IMR-90 (cell line): ENCODE measurements at regions not wholly inside any gene's neighbourhood (a gene's known extent, or its start where the extent isn't known, plus 50 kb on each side); places are given as distances from the start of the nearest gene placed in this dataset.

Source experiments
- ATAC-seq: fragments of 200-7000 bp; cut with Tn5 transposase; 2 replicates; pipeline ENCODE4 v1.9.1; 2020; ENCODE audit warnings: low read depth, mild to moderate bottlenecking, moderate library complexity
- BruUV-seq: library from RNA; stranded (reverse); fragments of 400-500 nt; replicated peaks from 2 replicates; lab custom pipeline; 2021; lab: Mats Ljungman, UMichigan
- CTCF ChIA-PET: fragments of 300-600 bp; formaldehyde crosslinking; extraction: SDS; loops from one replicate; lab custom pipeline; 2021; ENCODE audit warnings: antibody characterized with exemption; lab: Yijun Ruan, JAX
- POLR2A ChIA-PET: fragments of 300-600 bp; sonication (Branson Sonifier 250); formaldehyde crosslinking; loops from one replicate; lab custom pipeline; 2022; ENCODE audit warnings: antibody characterized with exemption; ENCODE audit not compliant: unreplicated experiment; lab: Charles Lee
- DNase-seq: peaks from one replicate; pipeline ENCODE4 v3.0.0; 2013
- H2AFZ ChIP-seq: replicated peaks from 2 replicates; pipeline ENCODE3; 2013; ENCODE audit warnings: low read length, mild to moderate bottlenecking; ENCODE audit not compliant: poor library complexity
- H2AK5ac ChIP-seq: 2 replicates; pipeline ENCODE4 v1.6.1; 2013; ENCODE audit warnings: low read depth, low read length, inconsistent platforms
- H2AK9ac ChIP-seq: replicated peaks from 2 replicates; pipeline ENCODE3; 2013; ENCODE audit warnings: mild to moderate bottlenecking, low read depth, low read length, moderate library complexity; ENCODE audit not compliant: poor library complexity
- H2BK120ac ChIP-seq: 2 replicates; pipeline ENCODE4 v1.6.1; 2013; ENCODE audit warnings: low read depth, low read length, inconsistent platforms
- H2BK15ac ChIP-seq: 3 replicates; pipeline ENCODE4 v1.6.1; 2013; ENCODE audit warnings: low read depth, low read length, inconsistent platforms
- H2BK20ac ChIP-seq: 2 replicates; pipeline ENCODE4 v1.6.1; 2013; ENCODE audit warnings: low read depth, mild to moderate bottlenecking, inconsistent platforms, low read length, moderate library complexity
- H2BK5ac ChIP-seq: 2 replicates; pipeline ENCODE4 v1.6.1; 2013; ENCODE audit warnings: mild to moderate bottlenecking, low read depth, low read length, inconsistent platforms; ENCODE audit not compliant: poor library complexity, severe bottlenecking
- H3K14ac ChIP-seq: replicated peaks from 2 replicates; pipeline ENCODE4 v1.6.1; 2013; ENCODE audit warnings: low read depth, low read length, inconsistent platforms
- H3K18ac ChIP-seq: 2 replicates; pipeline ENCODE4 v1.6.1; 2013; ENCODE audit warnings: low read depth, low read length, control low read depth
- H3K23ac ChIP-seq: 2 replicates; pipeline ENCODE4 v1.6.1; 2013; ENCODE audit warnings: low read depth, low read length, inconsistent platforms
- H3K27ac ChIP-seq: 2 replicates; pipeline ENCODE4 v1.5.1; 2013; ENCODE audit warnings: mild to moderate bottlenecking, control low read depth, low read length; ENCODE audit not compliant: insufficient read depth
- H3K27me3 ChIP-seq: 2 replicates; pipeline ENCODE4 v1.6.1; 2013; ENCODE audit warnings: low read length; ENCODE audit not compliant: control insufficient read depth, insufficient read depth
- H3K36me3 ChIP-seq: 2 replicates; pipeline ENCODE4 v1.6.1; 2013; ENCODE audit warnings: low read length, mixed read lengths; ENCODE audit not compliant: control insufficient read depth, insufficient read depth
- H3K4ac ChIP-seq: 2 replicates; pipeline ENCODE4 v1.6.1; 2013; ENCODE audit warnings: low read depth, low read length, inconsistent platforms
- H3K4me1 ChIP-seq: 2 replicates; pipeline ENCODE4 v1.6.1; 2013; ENCODE audit warnings: low read length, mixed read lengths; ENCODE audit not compliant: control insufficient read depth, insufficient read depth
- H3K4me2 ChIP-seq: 2 replicates; pipeline ENCODE4 v1.6.1; 2013; ENCODE audit warnings: low read depth, mild to moderate bottlenecking, control low read depth, low read length, moderate library complexity
- H3K4me3 ChIP-seq: 2 replicates; pipeline ENCODE4 v1.5.1; 2013; ENCODE audit warnings: low read depth, mild to moderate bottlenecking, control low read depth, low read length, moderate library complexity; ENCODE audit not compliant: insufficient read depth
- H3K56ac ChIP-seq: 2 replicates; pipeline ENCODE4 v1.6.1; 2013; ENCODE audit warnings: low read length, inconsistent platforms; ENCODE audit not compliant: insufficient read depth; ENCODE audit errors: extremely low read depth
- H3K79me1 ChIP-seq, 2 experiments: 2 replicates each; pipeline ENCODE4 v1.6.1; 2013; ENCODE audit warnings: low read length in 2 of 2, inconsistent platforms in 1 of 2, low read depth in 1 of 2
- H3K9ac ChIP-seq: 2 replicates; pipeline ENCODE4 v1.6.1; 2013; ENCODE audit warnings: low read depth, low read length, control low read depth
- H3K9me1 ChIP-seq: 2 replicates; pipeline ENCODE4 v1.6.1; 2013; ENCODE audit warnings: low read length, inconsistent platforms; ENCODE audit not compliant: insufficient read depth
- H3K9me3 ChIP-seq: 2 replicates; pipeline ENCODE4 v1.6.1; 2013; ENCODE audit warnings: low read length; ENCODE audit not compliant: control insufficient read depth, insufficient read depth
- H4K20me1 ChIP-seq: 2 replicates; pipeline ENCODE4 v1.6.1; 2013; ENCODE audit warnings: low read length, inconsistent platforms; ENCODE audit not compliant: insufficient read depth
- H4K5ac ChIP-seq: 2 replicates; pipeline ENCODE4 v1.6.1; 2013; ENCODE audit warnings: mild to moderate bottlenecking, low read depth, low read length, control low read depth
- H4K8ac ChIP-seq, 2 experiments: 2 replicates each; pipeline ENCODE4 v1.6.1; 2013; ENCODE audit warnings: low read depth in 2 of 2, low read length in 2 of 2, control low read depth in 1 of 2, inconsistent platforms in 1 of 2
- H4K91ac ChIP-seq: 2 replicates; pipeline ENCODE4 v1.6.1; 2013; ENCODE audit warnings: low read depth, low read length, inconsistent platforms; ENCODE audit not compliant: insufficient read depth
- CEBPB ChIP-seq: IDR thresholded peaks from 2 replicates; pipeline ENCODE4 v1.6.1; 2012; ENCODE audit warnings: low read depth, low read length, improper control_type of control experiment
- CTCF ChIP-seq: conservative IDR thresholded peaks from 2 replicates; pipeline ENCODE4 v1.5.1; 2012; ENCODE audit warnings: mild to moderate bottlenecking, low read depth, low read length, improper control_type of control experiment
- ELK1 ChIP-seq: fragments of 150-350 bp; IDR thresholded peaks from 2 replicates; pipeline ENCODE4 v1.6.1; 2016; ENCODE audit warnings: low read depth, mild to moderate bottlenecking, low read length, moderate library complexity, borderline replicate concordance
- FOS ChIP-seq: fragments of 150-350 bp; IDR thresholded peaks from 2 replicates; pipeline ENCODE4 v1.6.1; 2016; ENCODE audit warnings: low read depth, low read length
- MAFK ChIP-seq: IDR thresholded peaks from 2 replicates; pipeline ENCODE4 v1.6.1; 2012; ENCODE audit warnings: low read depth, low read length, improper control_type of control experiment
- POLR2A ChIP-seq: IDR thresholded peaks from 2 replicates; pipeline ENCODE4 v1.6.1; 2012; ENCODE audit warnings: mild to moderate bottlenecking, low read depth, low read length
- RAD21 ChIP-seq: IDR thresholded peaks from 2 replicates; pipeline ENCODE4 v1.6.1; 2012; ENCODE audit warnings: low read length, improper control_type of control experiment
- RCOR1 ChIP-seq: IDR thresholded peaks from 2 replicates; pipeline ENCODE4 v1.6.1; 2012; ENCODE audit warnings: mild to moderate bottlenecking, low read length, improper control_type of control experiment; ENCODE audit not compliant: insufficient replicate concordance
- SMC3 ChIP-seq: fragments of 150-350 bp; IDR thresholded peaks from 2 replicates; pipeline ENCODE4 v1.6.1; 2016; ENCODE audit warnings: low read depth, mild to moderate bottlenecking, antibody characterized with exemption, low read length, moderate library complexity
- WGBS, 2 experiments: methylation state at CpG; one replicate each; pipeline versions ENCODE4 v1.1.5 to v1.1.7; 2013; ENCODE audit warnings: missing lambda C conversion rate in 2 of 2; ENCODE audit not compliant: insufficient read length in 1 of 2; ENCODE audit errors: extremely low coverage in 2 of 2; 5-methylcytosine and 5-hydroxymethylcytosine counted together
- dilution Hi-C: fragments of 300-500 bp; cut with HindIII; formaldehyde crosslinking; loops from one replicate; pipeline ENCODE4 v1.14.3; 2018; ENCODE audit warnings: low sequenced_read_pairs; ENCODE audit not compliant: unreplicated experiment
- in situ Hi-C: fragments of 300-500 bp; cut with MboI; formaldehyde crosslinking; loops from 3 replicates; pipeline ENCODE4 v1.14.3; 2019; ENCODE audit warnings: low sequenced_read_pairs, inconsistent platforms, mixed read lengths
- intact Hi-C: fragments of 100-400 bp; cut with micrococcal nuclease; formaldehyde crosslinking; loops from 2 replicates; pipeline ENCODE4 v1.10.0; 2022

GRCh38 chr4:159552979-159553768 lies 450.3 kb downstream of the RAPGEF2 start:
- Histone ChIP-seq H3K9me1 (no peaks in the 10 kb centered on the region), H3K23ac (no peak overlapping the region), H3K79me1 (no peaks in the 10 kb centered on the region), H3K4me1 (no peaks in the 10 kb centered on the region), H3K18ac (no peak overlapping the region), H3K27ac (no peak overlapping the region), H2AK9ac (no peak overlapping the region), H3K36me3 (no peaks in the 10 kb centered on the region), H3K4me2 (no peak overlapping the region), H3K4me3 (no peak overlapping the region), H2BK5ac (no peak overlapping the region), H4K20me1 (no peaks in the 10 kb centered on the region), H2BK15ac (no peak overlapping the region), H3K56ac (no peak overlapping the region), H3K27me3 (no peaks in the 10 kb centered on the region), H2AK5ac (no peak overlapping the region), H4K5ac (no peak overlapping the region), H3K4ac (no peak overlapping the region), H2AFZ (no peak overlapping the region), H3K14ac (no peak overlapping the region), H3K9ac (no peak overlapping the region), H4K91ac (no peak overlapping the region), H2BK120ac (no peak overlapping the region), H4K8ac (no peak overlapping the region), H3K9me3 (no peaks in the 10 kb centered on the region), H2BK20ac (no peak overlapping the region)
- dilution Hi-C loops (no loop called here), in situ Hi-C loops (no loop called here), intact Hi-C loops (no loop called here)
- no CpG with 5 or more reads among the region's 4 CpGs for WGBS, 2 experiments
- ATAC-seq = no peak
- TF ChIP-seq ELK1 (no peak), CTCF (no peak), POLR2A (no peak), FOS (no peak), SMC3 (no peak), RCOR1 (no peak), CEBPB (no peak), MAFK (no peak), RAD21 (no peak)
- POLR2A ChIA-PET = no interaction called here
- DNase-seq = no peak
- no TSS peak for BruUV-seq
- CTCF ChIA-PET = no interaction called here
